ENCODE measurements at regions not wholly inside any gene's neighbourhood (a gene's known extent, or its start where the extent isn't known, plus 50 kb on each side); places are given as distances from the start of the nearest gene placed in this dataset.

DNA sequence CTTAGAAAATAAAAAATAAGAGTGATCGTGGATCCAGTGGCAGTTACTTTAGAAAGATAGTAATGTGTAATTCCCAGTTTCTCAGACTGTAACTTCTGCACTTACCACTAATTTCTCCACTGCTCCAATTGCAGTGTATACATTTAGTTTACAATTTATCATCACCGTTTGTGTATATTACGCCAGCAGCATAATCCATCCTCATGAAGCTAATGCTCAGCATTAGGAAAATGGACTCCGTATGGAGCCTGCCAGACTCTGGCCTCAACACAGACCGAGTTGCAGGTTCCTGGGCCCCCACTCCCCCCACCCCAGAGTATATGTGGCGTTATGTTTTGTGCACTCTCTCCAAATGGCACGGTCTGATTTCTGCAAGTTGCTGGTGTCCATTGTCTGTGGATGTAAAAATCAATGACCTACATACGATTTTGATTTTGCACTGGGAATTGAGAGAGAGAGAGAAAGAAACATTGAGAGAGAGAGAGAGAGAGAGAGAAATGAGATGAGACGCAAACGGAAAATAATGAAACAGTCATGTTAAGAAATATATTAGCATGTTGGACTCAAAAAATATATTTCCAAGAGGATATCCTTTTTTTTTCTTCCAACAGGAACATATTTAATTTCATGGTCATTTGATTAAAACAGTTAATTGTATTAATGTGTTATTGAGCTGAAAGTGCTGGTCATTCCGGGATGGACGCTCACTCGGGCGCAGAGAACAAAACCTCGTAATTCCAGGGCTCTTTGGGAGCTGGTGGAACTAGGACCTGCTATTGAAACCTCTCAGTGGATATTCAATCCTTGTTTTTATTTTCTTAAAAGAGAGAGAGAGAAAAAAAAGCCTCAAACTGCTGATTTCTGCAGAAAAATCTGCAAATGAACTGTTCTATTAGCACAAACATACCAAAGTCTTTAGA, 278.8 kb downstream of the TSHZ3 start:
- peaks cover 0 to 6% (median 0%) of the 10 kb centered on the region in 3 donors for H3K4me1 ChIP-seq
- peaks cover 28% of the 10 kb centered on the region for H3K27me3 ChIP-seq
- no peak overlapping the region for H3K27ac ChIP-seq
- no peak overlapping the region for H3K4me3 ChIP-seq
- WGBS, 2 donors (ENCODE audit: low coverage in 1 of 2): 51 to 57% methylated on average over 14 of the region's 15 CpGs
- H3K9me3 ChIP-seq: no peaks in the 10 kb centered on the region
- TF ChIP-seq CTCF (IDR thresholded peaks at IDR 0.05) (no peak), EP300 (IDR thresholded peaks at IDR 0.05) (no peak), POLR2AphosphoS5 (IDR thresholded peaks at IDR 0.05) (no peak), POLR2A (IDR thresholded peaks at IDR 0.05) (no peak)
- no peak for ATAC-seq
- no peaks in the 10 kb centered on the region for H3K36me3 ChIP-seq

DNA sequence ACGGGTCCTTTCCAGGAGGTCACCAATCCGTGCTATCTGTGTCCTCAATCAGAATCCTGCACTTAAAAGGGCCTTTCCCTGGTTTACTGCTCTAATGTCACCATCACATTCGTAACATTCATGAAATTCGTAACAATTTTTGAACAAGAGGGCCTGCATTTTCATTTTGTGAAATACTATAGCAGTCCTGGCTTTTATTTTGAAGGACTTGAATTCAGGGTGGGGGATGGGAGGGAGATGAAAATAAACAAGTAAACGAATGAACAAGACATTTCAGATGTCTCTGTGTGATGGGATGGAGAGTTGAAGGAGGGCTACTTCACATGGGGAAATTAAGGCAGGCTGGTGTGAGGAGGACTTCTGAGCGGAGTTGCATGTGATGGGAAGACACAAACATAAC, 281.0 kb downstream of the TSHZ3 start:
- Histone ChIP-seq H3K4me3 (no peak overlapping the region), H3K4me1 (peaks cover 0 to 6% (median 0%) of the 10 kb centered on the region in 3 donors), H3K27me3 (peaks cover 15% of the 10 kb centered on the region), H3K36me3 (no peaks in the 10 kb centered on the region), H3K27ac (no peak overlapping the region), H3K9me3 (no peaks in the 10 kb centered on the region)
- TF ChIP-seq CTCF (IDR thresholded peaks at IDR 0.05) (no peak), POLR2AphosphoS5 (IDR thresholded peaks at IDR 0.05) (no peak), POLR2A (IDR thresholded peaks at IDR 0.05) (no peak), EP300 (IDR thresholded peaks at IDR 0.05) (no peak)
- 84 to 89% methylated on average over 5 to 6 of the region's 6 CpGs for WGBS, 2 donors (ENCODE audit: low coverage in 1 of 2)
- ATAC-seq: no peak

DNA sequence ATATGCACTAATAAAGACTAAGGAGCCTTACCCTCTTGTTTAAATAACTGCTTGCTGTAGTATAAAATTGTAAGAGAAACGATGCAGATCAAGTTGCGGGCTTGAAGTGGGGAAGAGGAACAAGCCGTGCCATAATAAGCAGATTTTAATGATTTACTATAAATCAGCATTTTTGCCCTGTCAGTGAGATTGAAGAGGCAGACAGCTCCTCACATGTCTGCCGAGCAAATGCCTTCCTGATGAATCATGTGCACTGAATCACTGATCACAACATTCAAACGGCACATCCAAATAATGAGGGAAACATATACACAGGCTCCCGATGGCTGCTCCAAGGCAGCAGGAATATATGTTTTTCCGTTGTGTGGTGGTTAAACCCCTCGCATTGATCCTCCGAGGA, 282.9 kb downstream of the TSHZ3 start:
- TF ChIP-seq EP300 (IDR thresholded peaks at IDR 0.05): no peak
- no peak for TF ChIP-seq CTCF (IDR thresholded peaks at IDR 0.05)
- TF ChIP-seq POLR2A (IDR thresholded peaks at IDR 0.05): no peak
- TF ChIP-seq POLR2AphosphoS5 (IDR thresholded peaks at IDR 0.05): no peak
- H3K27ac ChIP-seq: no peak overlapping the region
- H3K36me3 ChIP-seq: no peaks in the 10 kb centered on the region
- WGBS, 2 donors (ENCODE audit: low coverage in 1 of 2): 66 to 71% methylated on average over 8 to 9 of the region's 9 CpGs
- no peak for ATAC-seq
- no peaks in the 10 kb centered on the region for H3K9me3 ChIP-seq
- no peak overlapping the region for H3K4me3 ChIP-seq
- H3K27me3 ChIP-seq: peaks cover 12% of the 10 kb centered on the region
- H3K4me1 ChIP-seq: peaks cover 0 to 6% (median 0%) of the 10 kb centered on the region in 3 donors

GRCh38 chr19:31064491-31064890, 284.7 kb downstream of the TSHZ3 start:
- Histone ChIP-seq H3K36me3 (no peaks in the 10 kb centered on the region), H3K27me3 (peaks cover 5% of the 10 kb centered on the region), H3K4me1 (no peaks in the 10 kb centered on the region), H3K4me3 (no peak overlapping the region), H3K9me3 (no peaks in the 10 kb centered on the region), H3K27ac (no peak overlapping the region)
- 82% methylated on average over 7 to 9 of the region's 9 CpGs for WGBS, 2 donors (ENCODE audit: low coverage in 1 of 2)
- TF ChIP-seq POLR2AphosphoS5 (IDR thresholded peaks at IDR 0.05) (no peak), EP300 (IDR thresholded peaks at IDR 0.05) (no peak), CTCF (IDR thresholded peaks at IDR 0.05) (no peak), POLR2A (IDR thresholded peaks at IDR 0.05) (no peak)
- ATAC-seq: no peak

Data from gastroesophageal sphincter (tissue), 4 donors.